Muscle of leg (tissue), 3 donors: ENCODE measurements at regions not wholly inside any gene's neighbourhood (a gene's known extent, or its start where the extent isn't known, plus 50 kb on each side); places are given as distances from the start of the nearest gene placed in this dataset.
A peak's percentile ranks its signal among the peaks of the same experiment; 100 is the strongest.

Experiments
- DNase-seq: peaks from one replicate; pipeline ENCODE4 v3.0.0; 2013
- H3K27ac ChIP-seq: one replicate; pipeline ENCODE4 v1.5.1; 2013; ENCODE audit warnings: mild to moderate bottlenecking, low read length, control low read depth
- H3K27me3 ChIP-seq: one replicate; pipeline ENCODE4 v1.6.1; 2013; ENCODE audit warnings: low read length; ENCODE audit not compliant: control insufficient read depth, insufficient read depth
- H3K36me3 ChIP-seq: one replicate; pipeline ENCODE4 v1.6.1; 2013; ENCODE audit warnings: low read length; ENCODE audit not compliant: control insufficient read depth, insufficient read depth
- H3K4me1 ChIP-seq: one replicate; pipeline ENCODE4 v1.6.1; 2013; ENCODE audit warnings: low read length; ENCODE audit not compliant: control insufficient read depth, insufficient read depth
- H3K4me3 ChIP-seq: one replicate; pipeline ENCODE4 v1.5.1; 2013; ENCODE audit warnings: low read length, control low read depth
- H3K9me3 ChIP-seq: replicated peaks from 2 replicates; pipeline ENCODE4 v1.6.1; 2013; ENCODE audit warnings: low read depth, low read length; ENCODE audit not compliant: control insufficient read depth
- WGBS: methylation state at CpG from one replicate; pipeline ENCODE4 v1.1.5; 2013; ENCODE audit warnings: missing lambda C conversion rate; ENCODE audit not compliant: insufficient coverage; 5-methylcytosine and 5-hydroxymethylcytosine counted together

DNA sequence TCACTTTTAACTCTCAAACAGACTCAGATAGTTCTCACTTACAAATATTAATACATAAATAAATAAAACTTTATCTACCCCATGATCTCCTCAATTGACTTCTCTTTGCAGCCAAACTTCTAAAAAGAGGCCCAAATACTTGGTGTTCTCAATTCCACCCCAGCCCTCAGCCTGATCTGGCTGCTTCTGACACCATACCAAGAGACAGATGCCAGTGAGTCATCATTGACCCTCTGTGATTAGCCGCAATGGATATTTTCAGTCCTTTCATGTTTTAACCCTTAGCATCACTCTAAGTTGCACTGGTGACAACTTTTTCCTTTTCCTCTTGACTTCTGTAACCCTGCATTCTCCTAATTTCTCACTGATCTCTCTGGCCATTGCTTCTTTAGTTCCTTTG lies 184.1 kb upstream of the ARHGAP20 start:
- no peaks in the 10 kb centered on the region for H3K9me3 ChIP-seq
- WGBS = 63% methylated on average over 1 of the region's 1 CpG
- H3K27ac ChIP-seq = no peak overlapping the region
- H3K36me3 ChIP-seq = no peaks in the 10 kb centered on the region
- H3K4me1 ChIP-seq = no peaks in the 10 kb centered on the region
- H3K4me3 ChIP-seq = no peak overlapping the region
- no peaks in the 10 kb centered on the region for H3K27me3 ChIP-seq
- no peak for DNase-seq

DNA sequence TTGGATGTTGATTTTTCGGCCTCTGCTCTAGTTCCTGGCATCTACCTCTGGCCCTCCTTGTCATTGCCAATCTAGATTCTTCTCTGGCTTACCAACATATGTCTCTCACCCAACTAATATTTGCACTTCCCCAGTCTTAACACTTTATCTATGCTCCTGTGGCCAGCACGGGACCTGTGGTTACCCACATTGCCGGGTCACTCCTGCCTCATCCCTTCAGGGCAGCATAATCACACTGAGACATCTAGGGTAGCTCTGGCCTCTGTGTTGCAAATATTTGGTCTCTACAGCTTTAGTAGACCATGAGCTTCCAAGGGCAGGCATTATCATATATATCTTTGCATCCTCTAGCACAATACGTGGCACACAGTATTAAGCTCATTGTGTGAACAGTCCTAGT lies 182.0 kb upstream of the ARHGAP20 start:
- 87% methylated on average over 3 of the region's 4 CpGs for WGBS
- Histone ChIP-seq H3K36me3 (no peaks in the 10 kb centered on the region), H3K27me3 (no peaks in the 10 kb centered on the region), H3K4me1 (no peaks in the 10 kb centered on the region), H3K4me3 (no peak overlapping the region), H3K9me3 (no peaks in the 10 kb centered on the region), H3K27ac (no peak overlapping the region)
- DNase-seq = no peak

DNA sequence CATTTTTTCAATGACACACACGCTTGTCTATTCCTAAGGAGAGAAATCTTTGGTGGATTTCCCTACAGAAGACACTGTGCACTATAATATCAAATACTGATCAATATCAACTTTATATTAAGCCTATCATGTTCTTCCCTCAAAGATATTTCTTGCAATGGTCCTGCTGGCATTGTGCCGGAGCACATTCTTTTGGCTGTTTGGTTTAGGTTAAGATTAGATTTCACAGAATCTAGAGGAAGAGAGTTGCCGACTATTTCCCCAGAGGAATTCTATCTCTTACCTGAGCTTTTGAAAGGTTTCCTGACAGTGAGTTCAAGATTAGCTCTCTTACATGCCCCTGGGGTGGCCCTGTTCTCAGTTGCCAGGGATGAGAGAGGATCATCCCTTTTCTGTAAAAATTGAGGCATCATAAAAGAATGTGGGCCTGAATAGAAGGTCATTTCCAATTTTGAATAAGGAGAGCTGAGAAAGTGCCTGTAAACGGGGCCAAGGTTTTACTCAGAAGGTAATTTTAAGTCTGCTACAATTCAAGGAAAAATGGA lies 180.6 kb upstream of the ARHGAP20 start:
- H3K9me3 ChIP-seq = no peaks in the 10 kb centered on the region
- DNase-seq = no peak
- H3K4me3 ChIP-seq = no peak overlapping the region
- no peaks in the 10 kb centered on the region for H3K4me1 ChIP-seq
- no peaks in the 10 kb centered on the region for H3K27me3 ChIP-seq
- 60% methylated on average over 1 of the region's 4 CpGs for WGBS
- H3K27ac ChIP-seq = no peak overlapping the region
- H3K36me3 ChIP-seq = no peaks in the 10 kb centered on the region

DNA sequence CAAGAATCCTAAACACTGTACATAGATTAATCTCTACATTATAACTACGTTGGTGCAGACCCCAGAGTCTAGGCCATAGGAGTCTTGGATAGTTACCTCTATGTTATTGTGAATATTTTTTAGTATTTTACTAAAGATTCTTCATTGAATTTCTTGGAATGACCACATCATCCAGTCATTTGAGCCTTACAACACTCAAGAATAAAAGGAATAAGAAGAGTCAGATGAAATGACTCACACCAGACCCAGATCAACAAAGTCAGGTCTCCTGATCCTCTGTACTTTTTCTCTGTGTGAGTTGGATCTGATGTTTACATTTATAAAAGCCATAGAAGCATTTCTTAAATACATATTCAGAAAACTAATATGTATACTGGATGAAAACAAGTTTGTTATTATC lies 179.2 kb upstream of the ARHGAP20 start:
- Histone ChIP-seq H3K4me1 (peaks cover 4% of the 10 kb centered on the region), H3K27ac (no peak overlapping the region), H3K27me3 (no peaks in the 10 kb centered on the region), H3K36me3 (no peaks in the 10 kb centered on the region), H3K9me3 (no peaks in the 10 kb centered on the region), H3K4me3 (no peak overlapping the region)
- no peak for DNase-seq
- WGBS = no CpG with 5 or more reads among the region's 1 CpG

DNA sequence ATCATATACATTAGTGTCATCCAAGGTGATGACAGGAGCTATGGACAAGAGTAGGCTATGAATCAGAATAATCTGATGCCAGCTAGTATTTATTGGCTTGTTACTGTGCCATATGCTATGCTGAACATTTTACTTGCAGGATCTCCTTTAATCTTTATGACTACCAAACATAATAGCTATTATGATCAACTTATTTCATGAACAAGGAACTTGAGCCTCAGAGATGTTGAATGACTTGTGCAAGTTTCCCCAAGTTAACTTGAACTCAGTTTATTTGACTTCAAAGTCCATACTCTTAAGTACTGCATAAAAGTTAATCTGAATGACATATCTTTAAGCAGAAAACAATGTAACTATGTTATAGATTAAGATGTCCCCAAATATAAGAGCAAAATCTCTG lies 178.8 kb upstream of the ARHGAP20 start:
- Histone ChIP-seq H3K27ac (no peak overlapping the region), H3K9me3 (no peaks in the 10 kb centered on the region), H3K4me3 (no peak overlapping the region), H3K4me1 (peaks cover 4% of the 10 kb centered on the region), H3K27me3 (no peaks in the 10 kb centered on the region), H3K36me3 (no peaks in the 10 kb centered on the region)
- DNase-seq = no peak

DNA sequence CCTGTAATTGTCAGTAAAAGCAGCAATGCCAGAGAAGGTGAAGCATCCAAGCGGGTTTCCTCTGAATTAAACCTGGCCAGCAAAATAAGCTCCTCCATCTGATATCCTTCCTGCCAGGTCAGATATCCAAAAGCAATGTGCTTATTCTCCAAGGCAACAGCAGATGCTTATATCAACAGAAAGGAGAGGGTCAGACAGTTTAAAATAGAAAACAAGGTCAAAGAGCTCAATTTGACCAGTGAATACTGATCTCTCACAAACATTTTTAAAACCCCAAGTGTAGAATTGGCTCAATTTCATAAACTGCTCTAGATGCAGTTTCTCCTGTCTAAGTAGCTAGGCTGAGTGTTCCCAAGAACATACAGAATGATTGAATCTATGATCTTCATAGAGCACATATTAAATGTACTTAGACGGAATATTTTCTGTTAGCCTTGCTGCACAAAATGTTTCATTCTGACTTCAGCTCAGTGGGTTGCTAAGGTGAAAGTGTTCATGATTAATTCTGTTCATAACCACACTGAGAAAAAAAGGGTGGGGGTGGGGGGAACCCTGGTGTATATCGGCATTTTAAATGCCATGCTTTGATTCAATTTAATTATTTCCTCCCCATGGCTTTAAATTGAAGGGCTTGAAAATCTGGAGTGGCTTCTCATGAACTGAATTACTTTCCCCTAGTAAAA lies 174.2 kb upstream of the ARHGAP20 start:
- H3K9me3 ChIP-seq = no peaks in the 10 kb centered on the region
- no peak overlapping the region for H3K27ac ChIP-seq
- H3K27me3 ChIP-seq = no peaks in the 10 kb centered on the region
- H3K4me1 ChIP-seq = peaks cover 7% of the 10 kb centered on the region
- DNase-seq = peak; percentile 85
- WGBS = 20% methylated on average over 1 of the region's 3 CpGs
- no peak overlapping the region for H3K4me3 ChIP-seq
- H3K36me3 ChIP-seq = no peaks in the 10 kb centered on the region

DNA sequence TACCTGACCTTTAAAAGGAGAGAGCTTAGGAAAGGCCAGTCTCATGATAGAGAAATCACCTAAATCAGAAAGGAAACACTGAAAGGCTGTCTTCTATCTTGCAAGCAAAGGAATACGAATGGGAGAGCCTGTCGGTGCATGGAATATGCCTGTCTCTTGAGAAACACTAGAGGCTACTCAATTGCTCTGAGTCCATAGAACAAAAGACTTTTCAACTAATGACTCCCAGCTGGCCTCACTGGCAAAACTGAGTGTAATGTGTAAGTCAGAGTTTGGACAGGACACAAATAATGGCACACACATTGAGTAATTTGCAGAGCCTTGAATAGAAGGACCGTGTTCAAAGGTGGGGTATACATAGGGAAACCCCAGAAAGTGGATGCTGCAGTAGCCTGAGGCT lies 171.0 kb upstream of the ARHGAP20 start:
- WGBS = 35% methylated on average over 2 of the region's 3 CpGs
- peaks cover 7% of the 10 kb centered on the region for H3K4me1 ChIP-seq
- no peaks in the 10 kb centered on the region for H3K36me3 ChIP-seq
- H3K4me3 ChIP-seq = no peak overlapping the region
- DNase-seq = peak; percentile 66
- H3K27me3 ChIP-seq = no peaks in the 10 kb centered on the region
- no peaks in the 10 kb centered on the region for H3K9me3 ChIP-seq
- no peak overlapping the region for H3K27ac ChIP-seq

DNA sequence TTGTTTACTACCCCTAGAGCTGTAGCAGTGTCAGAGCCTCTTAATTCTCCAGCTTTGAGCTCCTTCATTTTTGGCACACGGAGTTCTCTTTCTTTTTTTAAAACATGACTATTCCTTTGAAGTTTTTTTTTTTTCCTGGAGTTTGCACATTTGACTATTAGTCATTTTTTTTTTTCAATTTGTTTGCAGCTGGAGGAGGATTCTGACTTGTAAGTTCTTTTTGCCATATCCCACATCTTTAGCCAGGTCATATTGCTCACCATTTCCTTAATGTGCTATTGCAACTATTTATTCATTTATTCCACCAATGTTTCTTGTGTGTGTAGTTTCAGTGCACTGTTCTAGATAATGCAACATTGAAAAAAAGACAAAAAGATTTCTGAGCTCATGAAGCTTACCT lies 166.3 kb upstream of the ARHGAP20 start:
- Histone ChIP-seq H3K4me1 (peaks cover 3% of the 10 kb centered on the region), H3K36me3 (no peaks in the 10 kb centered on the region), H3K27ac (no peak overlapping the region), H3K27me3 (no peaks in the 10 kb centered on the region), H3K9me3 (no peaks in the 10 kb centered on the region), H3K4me3 (no peak overlapping the region)
- DNase-seq = peak; percentile 49
- WGBS = no CpG with 5 or more reads among the region's 1 CpG

DNA sequence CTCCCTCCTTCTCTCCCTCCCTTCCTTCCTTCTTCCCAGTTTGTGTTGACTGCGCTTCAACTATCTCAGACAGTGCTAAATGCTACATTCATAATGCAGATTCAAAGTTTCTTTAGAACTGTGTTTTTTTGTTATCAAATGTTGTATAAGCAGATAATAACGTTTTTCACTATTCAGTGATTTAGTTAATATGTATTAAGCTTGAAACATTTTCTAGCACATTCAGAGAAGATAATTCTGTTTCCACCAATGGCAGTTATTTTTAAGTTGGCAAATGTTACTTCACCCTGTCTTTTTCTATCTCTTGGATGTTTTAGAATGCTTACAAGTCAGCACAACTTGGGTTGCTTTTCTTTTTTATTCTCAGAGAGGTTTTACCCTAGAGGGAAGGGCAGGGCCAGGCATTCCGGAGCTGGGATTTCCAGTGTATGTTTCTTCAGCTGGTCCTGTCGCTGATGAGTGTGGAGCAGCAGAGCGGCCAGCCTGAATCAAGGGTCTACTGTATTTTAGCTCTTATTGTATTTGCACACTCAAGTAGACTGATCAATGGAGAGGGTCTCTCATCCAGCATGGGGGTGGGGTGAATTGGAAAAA lies 162.3 kb upstream of the ARHGAP20 start:
- Histone ChIP-seq H3K27me3 (no peaks in the 10 kb centered on the region), H3K4me3 (no peak overlapping the region), H3K36me3 (no peaks in the 10 kb centered on the region), H3K4me1 (no peaks in the 10 kb centered on the region), H3K27ac (no peak overlapping the region), H3K9me3 (no peaks in the 10 kb centered on the region)
- WGBS = 80% methylated on average over 2 of the region's 5 CpGs
- no peak for DNase-seq

DNA sequence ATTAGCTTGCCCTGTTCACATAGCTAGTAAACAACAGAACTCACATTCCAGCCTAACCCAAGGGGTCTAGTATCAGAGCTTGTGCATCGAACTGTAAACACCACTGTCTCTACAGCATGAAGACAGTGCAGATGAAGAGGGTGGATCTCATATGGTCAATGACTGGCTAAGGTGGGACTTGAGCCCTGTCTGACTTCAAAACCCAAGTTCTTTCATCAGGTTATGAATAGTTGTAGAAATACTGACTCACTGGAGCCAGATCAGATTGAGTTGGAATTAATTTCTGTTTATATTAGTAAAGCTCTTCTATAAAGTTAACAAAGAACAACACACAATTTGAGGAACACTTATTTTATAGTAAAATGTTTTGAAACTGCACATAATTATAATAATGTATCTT lies 161.7 kb upstream of the ARHGAP20 start:
- no CpG with 5 or more reads among the region's 1 CpG for WGBS
- no peak for DNase-seq
- Histone ChIP-seq H3K4me1 (no peaks in the 10 kb centered on the region), H3K9me3 (no peaks in the 10 kb centered on the region), H3K4me3 (no peak overlapping the region), H3K27me3 (no peaks in the 10 kb centered on the region), H3K27ac (no peak overlapping the region), H3K36me3 (no peaks in the 10 kb centered on the region)
